GM18508 (cell line): ENCODE measurements at regions not wholly inside any gene's neighbourhood (a gene's known extent, or its start where the extent isn't known, plus 50 kb on each side); places are given as distances from the start of the nearest gene placed in this dataset.

ENCODE experiments used
- ATAC-seq: cut with Tn5 transposase; IDR thresholded peaks from one replicate; pipeline ENCODE4 v1.9.1; 2021; ENCODE audit warnings: moderate number of reproducible peaks; ENCODE audit not compliant: insufficient read depth, unreplicated experiment

- no peak for ATAC-seq
These were observed 97.2 kb downstream of the TRIM36 start for GRCh38 chr5:115072266-115073064.

- no peak for ATAC-seq
These were observed 99.0 kb downstream of the TRIM36 start for GRCh38 chr5:115070737-115071136.

DNA sequence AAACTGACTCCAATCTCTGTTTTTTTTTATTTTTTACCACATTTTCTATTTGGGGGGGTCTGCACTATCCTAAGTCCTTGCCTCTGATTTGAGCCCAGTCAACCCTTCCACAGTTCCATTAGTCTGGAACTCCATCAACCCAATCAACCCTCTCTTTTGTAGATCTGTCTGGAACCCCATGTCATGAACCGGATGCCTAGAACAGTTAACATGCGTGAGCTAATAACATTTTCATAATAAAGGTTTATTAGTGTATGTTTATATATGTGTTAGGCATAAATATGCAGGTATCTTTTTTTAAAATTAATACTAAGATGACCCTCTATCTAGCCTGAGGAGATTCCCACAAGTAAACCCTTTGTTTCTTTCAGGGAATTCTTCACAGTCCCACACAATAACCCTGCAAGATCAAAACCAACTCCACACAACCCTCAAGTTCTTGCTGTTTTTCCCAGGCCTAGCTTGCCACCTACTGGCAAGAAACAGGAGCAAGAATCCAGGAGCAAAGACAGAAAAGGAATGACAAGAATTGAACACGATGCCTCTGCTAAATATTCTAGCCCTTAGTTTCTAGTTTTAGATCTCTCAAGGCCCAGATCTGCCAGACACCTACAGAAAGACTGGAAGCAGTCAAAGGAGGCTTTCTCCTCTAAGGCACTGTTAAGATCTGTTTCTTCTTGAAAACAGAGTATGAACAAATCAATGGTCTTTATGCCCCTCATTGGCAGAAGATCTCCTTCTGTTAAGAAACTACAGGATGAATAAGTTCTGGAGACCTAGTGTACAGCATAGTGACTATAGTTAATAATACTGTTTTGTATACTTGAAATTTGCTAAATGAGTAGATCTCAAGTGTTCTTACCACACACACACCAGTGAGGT lies 100.4 kb downstream of the TRIM36 start:
- peak; percentile 11 for ATAC-seq

DNA sequence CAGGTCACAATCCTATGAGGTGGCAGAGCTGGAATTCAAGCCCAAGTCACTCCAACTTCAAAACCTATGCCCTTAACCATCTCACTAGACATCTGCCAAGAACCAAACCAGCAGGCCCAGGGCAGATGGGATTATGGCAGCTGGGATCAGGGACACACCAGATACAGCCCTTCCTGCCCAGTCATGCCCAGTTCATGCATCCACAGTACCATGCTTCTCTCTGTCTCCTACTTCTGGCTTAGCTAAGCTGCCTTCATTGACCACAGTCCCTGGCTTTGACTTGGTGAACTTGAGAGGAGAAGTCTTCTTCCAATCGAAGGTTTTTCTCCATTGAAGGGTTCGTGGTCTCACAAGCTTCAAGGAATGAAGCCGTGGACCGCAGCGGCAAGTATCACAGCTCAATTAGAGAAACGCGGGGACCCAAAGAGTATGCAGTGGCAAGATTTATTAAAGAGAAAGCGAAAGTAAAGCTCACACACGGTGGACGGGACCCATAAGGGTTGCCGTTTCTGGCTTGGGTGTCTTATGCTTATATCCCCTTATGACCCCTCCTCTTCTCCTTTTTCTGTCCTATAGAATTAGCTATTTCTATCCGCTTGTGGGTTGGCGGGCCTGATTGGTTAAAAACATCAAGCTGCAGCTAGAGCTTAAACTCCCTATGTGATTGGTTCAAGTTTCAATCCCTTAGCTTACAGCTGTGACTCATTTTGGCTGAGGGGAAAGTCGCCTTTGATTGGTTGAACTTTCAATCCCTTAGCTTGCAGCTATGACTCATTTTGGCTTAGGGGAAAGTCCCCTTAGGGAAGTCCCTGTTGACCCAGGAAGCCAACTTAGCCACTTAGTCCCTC lies 101.2 kb downstream of the TRIM36 start:
- peak; percentile 83 for ATAC-seq

DNA sequence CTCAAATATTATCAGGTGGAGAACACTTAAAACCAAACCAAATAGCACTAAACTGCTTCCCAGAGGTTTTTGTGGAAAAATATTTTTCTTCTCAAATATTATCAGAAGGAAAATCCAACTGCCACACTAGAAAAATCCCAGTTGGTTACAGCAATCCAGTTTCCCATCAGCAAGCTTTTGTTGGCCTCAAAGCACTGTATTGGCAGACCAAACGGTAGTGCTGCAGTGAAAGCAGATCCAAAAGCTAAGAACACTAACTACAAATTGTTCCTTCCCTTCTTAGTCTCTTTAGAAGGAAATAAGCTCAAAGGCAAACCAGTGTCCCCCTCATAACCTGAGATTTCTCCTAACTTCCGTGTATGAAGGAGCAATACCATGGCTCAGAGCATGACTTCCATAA lies 105.3 kb downstream of the TRIM36 start:
- ATAC-seq: no peak

- no peak for ATAC-seq
These were observed 115.2 kb downstream of the TRIM36 start for GRCh38 chr5:115054387-115054951.

GRCh38 chr5:115052948-115053347 lies 116.8 kb downstream of the TRIM36 start:
- no peak for ATAC-seq

DNA sequence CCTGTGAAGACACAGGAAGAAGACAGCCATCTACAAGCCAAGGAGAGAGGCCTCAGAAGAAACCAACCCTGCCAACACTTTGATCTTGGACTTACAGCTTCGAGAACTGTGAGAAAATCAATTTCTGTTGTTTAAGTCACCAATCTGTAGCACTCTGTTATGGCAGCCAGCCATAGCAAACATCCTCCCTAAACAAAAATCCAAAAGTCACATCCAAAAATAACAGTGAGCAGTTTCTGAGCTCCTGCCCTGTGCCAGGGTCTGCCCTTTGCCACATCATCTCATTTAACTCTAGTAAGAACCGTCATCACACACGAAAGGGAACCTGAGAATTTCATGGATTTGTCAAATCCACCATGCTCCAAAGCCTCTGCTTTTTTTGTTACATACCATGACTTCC lies 118.8 kb downstream of the TRIM36 start:
- no peak for ATAC-seq

GRCh38 chr5:115033861-115034260 lies 135.8 kb downstream of the TRIM36 start:
- ATAC-seq: no peak

- no peak for ATAC-seq
These were observed 141.2 kb downstream of the TRIM36 start for GRCh38 chr5:115028557-115028956.

GRCh38 chr5:115024922-115025321 lies 144.8 kb downstream of the TRIM36 start:
- no peak for ATAC-seq

- ATAC-seq: no peak
These were observed 147.4 kb downstream of the TRIM36 start for GRCh38 chr5:115022303-115022702.

GRCh38 chr5:115016646-115017045 lies 153.1 kb downstream of the TRIM36 start:
- ATAC-seq: no peak

DNA sequence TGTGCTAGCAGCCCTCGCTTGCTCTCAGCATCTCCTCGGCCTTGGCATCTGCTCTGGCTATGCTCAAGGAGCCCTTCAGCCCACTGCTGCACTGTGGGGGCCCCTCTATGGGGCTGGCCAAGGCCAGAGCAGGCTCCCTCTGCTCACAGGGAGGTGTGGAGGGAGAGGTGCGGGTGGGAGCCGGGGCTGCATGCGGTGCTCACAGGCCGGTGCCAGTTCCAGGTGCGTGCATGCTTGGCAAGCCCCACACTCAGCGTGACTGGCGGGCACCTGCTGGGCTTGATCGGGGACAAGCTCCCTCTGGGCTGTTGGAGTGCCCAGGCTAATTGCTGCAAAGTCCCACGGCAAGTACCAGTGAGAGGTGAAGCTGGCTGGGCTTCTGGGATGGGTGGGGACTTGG lies 170.5 kb downstream of the TRIM36 start:
- ATAC-seq: no peak

GRCh38 chr5:114989512-114989911 lies 180.2 kb downstream of the TRIM36 start:
- ATAC-seq: no peak

DNA sequence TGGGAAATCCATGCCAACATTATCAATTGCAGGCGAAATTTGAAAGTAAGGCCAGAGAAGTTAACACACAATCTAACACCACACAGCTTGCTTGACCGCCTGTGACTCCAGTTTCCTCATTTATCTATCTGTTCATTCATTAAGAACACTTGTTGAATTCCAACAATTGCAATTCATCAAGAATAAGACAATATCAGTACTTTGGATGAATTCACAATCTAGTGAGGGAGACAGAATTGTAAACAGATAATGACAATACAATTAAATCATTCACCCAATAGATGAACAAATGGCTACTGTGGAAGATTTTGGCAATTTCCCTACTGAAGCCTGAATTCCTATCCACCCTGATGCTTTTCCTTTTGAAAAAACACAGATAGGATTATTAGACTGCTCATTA lies 181.6 kb downstream of the TRIM36 start:
- ATAC-seq: no peak

DNA sequence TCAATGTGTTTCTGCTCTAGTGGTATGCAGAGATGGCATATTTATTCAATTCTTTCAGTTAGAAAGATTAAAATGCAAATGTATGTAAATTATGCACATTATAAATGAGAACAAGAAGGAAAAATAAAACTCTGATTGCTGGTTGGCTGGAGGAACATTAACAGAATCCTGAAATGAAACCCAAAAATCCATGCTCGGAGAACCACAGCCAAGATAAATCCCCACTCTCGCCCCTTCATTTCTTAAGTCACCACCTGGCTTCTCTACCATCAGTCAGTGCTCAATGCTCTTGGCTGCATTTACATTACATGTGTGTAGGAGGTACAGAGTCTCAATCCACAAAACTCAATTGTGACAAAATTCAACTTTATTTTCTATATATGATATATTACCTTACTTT lies 184.9 kb downstream of the TRIM36 start:
- no peak for ATAC-seq

DNA sequence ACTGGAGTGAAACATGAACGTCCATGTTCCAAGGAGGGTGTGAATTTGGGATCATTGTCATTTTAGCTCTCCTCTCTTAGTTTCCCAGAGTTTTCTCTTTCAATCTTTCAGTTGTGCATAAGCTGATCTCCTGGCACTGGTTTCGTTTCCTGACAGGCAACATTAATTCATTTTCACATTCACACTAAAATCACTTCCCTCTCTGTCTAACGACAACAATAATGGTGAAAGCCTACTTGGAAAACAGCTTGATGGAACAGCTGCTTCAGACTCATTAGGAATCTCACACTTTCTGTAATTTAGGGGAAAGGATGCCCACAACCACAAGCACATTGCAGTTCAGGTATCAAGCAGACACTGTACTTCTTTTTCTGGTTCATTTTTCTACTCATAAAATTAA lies 188.6 kb downstream of the TRIM36 start:
- ATAC-seq: no peak

DNA sequence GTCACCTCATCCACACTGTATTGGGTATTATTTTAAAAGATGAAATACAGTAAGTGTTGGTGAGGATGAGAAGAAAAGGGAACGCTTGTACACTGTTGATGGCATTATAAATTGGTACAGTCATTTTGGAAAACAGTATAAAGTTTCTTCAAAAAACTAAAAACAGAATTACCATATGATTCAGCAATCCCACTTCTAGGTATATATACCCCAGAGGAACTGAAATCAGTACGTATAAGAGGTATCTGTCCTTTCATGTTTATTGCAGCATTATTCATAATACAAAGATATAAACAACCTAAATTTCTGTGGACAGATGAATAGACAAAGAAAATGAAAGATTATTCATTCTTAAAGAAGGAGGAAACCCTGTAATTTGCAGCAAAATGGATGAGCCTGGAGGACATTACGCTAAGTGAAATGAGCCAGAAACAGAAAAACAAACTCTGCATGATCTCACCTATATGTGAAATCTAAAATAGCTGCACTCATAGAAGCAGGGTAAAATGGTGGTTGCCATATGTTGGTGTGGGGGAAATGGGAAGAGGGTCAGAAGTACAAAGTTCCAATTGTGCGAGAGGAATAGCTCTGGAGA lies 191.6 kb downstream of the TRIM36 start:
- ATAC-seq: no peak

DNA sequence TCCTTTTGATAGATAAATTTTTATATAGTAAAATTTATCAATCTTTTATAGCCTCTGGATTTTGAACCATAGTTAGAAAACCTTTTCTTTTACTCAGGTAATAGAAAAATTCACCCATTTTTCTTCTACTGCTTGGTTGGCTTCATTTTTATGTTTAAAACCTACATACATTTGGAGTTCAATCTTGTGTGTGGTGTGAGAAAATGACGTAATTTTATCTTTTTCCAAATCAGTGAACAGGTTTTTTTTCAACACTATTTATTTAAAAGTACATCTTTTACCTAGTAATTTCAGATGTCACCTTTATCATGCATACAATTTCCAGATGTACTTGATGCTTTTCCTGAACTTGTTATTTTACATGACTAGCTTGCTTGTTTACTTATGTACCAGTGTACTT lies 200.2 kb downstream of the TRIM36 start:
- ATAC-seq: no peak
